Transverse colon (tissue), 4 donors: ENCODE measurements at regions not wholly inside any gene's neighbourhood (a gene's known extent, or its start where the extent isn't known, plus 50 kb on each side); places are given as distances from the start of the nearest gene placed in this dataset.

Experiments used
- DNase-seq: peaks from one replicate; pipeline ENCODE4 v3.0.0-alpha.2; 2019
- H3K27ac ChIP-seq, 4 donors: fragments of 200-600 bp; sonication (generic); 2 replicates each; pipeline ENCODE4 v1.5.1; 2016 to 2018; ENCODE audit warnings: inconsistent platforms in 4 of 4
- H3K27me3 ChIP-seq: fragments of 200-600 bp; sonication (generic); 2 replicates; pipeline ENCODE4 v1.5.1; 2017; ENCODE audit warnings: inconsistent platforms
- H3K36me3 ChIP-seq, 4 donors: fragments of 200-600 bp; sonication (generic); 2 replicates each; pipeline ENCODE4 v1.5.1; 2017 to 2019; ENCODE audit warnings: inconsistent platforms in 4 of 4
- H3K4me1 ChIP-seq, 4 donors: fragments of 200-600 bp; sonication (generic); 2 replicates each; pipeline ENCODE4 v1.5.1; 2017 to 2020; ENCODE audit warnings: inconsistent platforms in 4 of 4
- H3K4me3 ChIP-seq, 4 donors: fragments of 200-600 bp; sonication (generic); 1 replicate in 1 of 4; 2 replicates in 3 of 4; pipeline versions ENCODE4 v1.5.1 to v1.6.1; 2017 to 2019; ENCODE audit warnings: inconsistent platforms in 4 of 4
- H3K9me3 ChIP-seq, 2 donors: fragments of 200-600 bp; sonication (generic); 2 replicates each; pipeline ENCODE4 v1.5.1; 2017 to 2019; ENCODE audit warnings: inconsistent platforms in 2 of 2
- EP300 ChIP-seq: sonication (generic); formaldehyde crosslinking; IDR thresholded peaks from one replicate; pipeline ENCODE4 v1.6.1; 2017; ENCODE audit warnings: antibody characterized with exemption, low read depth
- POLR2A ChIP-seq: fragments of 450-650 bp; IDR thresholded peaks from one replicate; pipeline ENCODE4 v1.6.1; 2016; ENCODE audit warnings: antibody characterized with exemption, mild to moderate bottlenecking, moderate library complexity
- POLR2AphosphoS5 ChIP-seq, 3 donors: sonication (generic); formaldehyde crosslinking; IDR thresholded peaks; one replicate each; pipeline ENCODE4 v1.6.1; 2016; ENCODE audit warnings: antibody characterized with exemption in 3 of 3
- WGBS, 2 donors: methylation state at CpG; one replicate each; pipeline ENCODE4 v1.1.5; 2018; ENCODE audit warnings: low coverage in 1 of 2; 5-methylcytosine and 5-hydroxymethylcytosine counted together
- in situ Hi-C, 4 donors: fragments of 200-750 bp; cut with MboI; loops; one replicate each; pipeline versions ENCODE4 v1.15.0 to v1.15.1; 2017; ENCODE audit warnings: low sequenced_read_pairs in 3 of 4, low pct_ligation_motif_present in 1 of 4, low pct_unique_long_range_greater_than_20kb in 1 of 4
- intact Hi-C: fragments of 100-400 bp; cut with DNase I; formaldehyde crosslinking; loops from one replicate; pipeline ENCODE4 v1.15.1; 2023; ENCODE audit warnings: low total_unique reads
- TF ChIP-seq, protein P1 (sequence below), 5 experiments: fragments of 200-600 bp in 3 of 5; fragments of 450-650 bp in 2 of 5; sonication (generic) in 3 of 5; IDR thresholded peaks; 1 replicate in 2 of 5; 2 replicates in 3 of 5; pipeline ENCODE4 v1.5.1; 2016 to 2017; ENCODE audit warnings: antibody characterized with exemption in 5 of 5, inconsistent platforms in 3 of 5, mild to moderate bottlenecking in 2 of 5, moderate library complexity in 1 of 5

DNA sequence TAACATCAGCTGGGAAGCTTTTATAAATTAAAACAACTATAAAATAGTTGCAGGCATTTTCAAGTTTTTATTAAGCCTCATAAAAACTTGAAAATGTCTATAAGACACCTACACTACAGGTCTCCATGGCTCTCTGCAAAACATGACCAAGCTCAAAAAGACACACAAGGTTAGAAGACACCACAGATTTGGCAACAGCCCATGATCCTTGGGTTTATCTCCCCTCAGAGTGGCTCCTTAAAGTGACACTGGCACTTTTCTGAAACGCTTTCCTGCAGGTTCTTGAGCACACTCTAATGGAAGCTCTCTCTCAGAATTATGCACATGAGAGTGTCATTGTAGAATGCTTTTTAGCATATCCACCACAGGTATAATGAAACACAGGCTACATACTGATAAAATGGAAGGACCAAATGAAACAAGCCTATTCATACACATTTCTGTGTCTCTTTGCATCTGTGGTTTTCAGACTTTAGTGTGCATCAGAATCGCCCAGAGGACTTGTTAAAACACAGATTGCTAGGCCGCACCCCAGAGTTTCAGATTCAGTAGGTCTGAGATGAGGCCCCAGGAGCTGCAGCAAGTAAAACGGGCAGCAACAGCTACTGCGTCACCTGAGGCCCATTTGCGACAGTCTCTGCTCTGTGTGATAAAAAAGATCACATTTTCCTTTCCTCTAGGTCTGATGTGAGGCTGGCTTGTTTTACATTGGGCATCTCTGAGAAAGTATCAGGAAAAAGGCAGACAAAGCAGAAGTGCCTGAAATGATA lies 75.0 kb upstream of the WSB1 start:
- no peaks in the 10 kb centered on the region for H3K36me3 ChIP-seq
- TF ChIP-seq, protein P1, sequence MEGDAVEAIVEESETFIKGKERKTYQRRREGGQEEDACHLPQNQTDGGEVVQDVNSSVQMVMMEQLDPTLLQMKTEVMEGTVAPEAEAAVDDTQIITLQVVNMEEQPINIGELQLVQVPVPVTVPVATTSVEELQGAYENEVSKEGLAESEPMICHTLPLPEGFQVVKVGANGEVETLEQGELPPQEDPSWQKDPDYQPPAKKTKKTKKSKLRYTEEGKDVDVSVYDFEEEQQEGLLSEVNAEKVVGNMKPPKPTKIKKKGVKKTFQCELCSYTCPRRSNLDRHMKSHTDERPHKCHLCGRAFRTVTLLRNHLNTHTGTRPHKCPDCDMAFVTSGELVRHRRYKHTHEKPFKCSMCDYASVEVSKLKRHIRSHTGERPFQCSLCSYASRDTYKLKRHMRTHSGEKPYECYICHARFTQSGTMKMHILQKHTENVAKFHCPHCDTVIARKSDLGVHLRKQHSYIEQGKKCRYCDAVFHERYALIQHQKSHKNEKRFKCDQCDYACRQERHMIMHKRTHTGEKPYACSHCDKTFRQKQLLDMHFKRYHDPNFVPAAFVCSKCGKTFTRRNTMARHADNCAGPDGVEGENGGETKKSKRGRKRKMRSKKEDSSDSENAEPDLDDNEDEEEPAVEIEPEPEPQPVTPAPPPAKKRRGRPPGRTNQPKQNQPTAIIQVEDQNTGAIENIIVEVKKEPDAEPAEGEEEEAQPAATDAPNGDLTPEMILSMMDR (IDR thresholded peaks at IDR 0.05) = no peak
- TF ChIP-seq POLR2AphosphoS5 (IDR thresholded peaks at IDR 0.05) (no peak), POLR2A (no peak), EP300 (no peak)
- no peak overlapping the region for H3K27ac ChIP-seq
- 80 to 81% methylated on average over 6 of the region's 6 CpGs for WGBS, 2 donors
- peaks cover 0 to 4% (median 1%) of the 10 kb centered on the region in 4 donors for H3K4me1 ChIP-seq
- in situ Hi-C loops = no loop called here
- H3K27me3 ChIP-seq = no peaks in the 10 kb centered on the region
- H3K9me3 ChIP-seq = no peaks in the 10 kb centered on the region
- intact Hi-C loops = no loop called here
- H3K4me3 ChIP-seq = no peak overlapping the region
- DNase-seq = peak; percentile 38

DNA sequence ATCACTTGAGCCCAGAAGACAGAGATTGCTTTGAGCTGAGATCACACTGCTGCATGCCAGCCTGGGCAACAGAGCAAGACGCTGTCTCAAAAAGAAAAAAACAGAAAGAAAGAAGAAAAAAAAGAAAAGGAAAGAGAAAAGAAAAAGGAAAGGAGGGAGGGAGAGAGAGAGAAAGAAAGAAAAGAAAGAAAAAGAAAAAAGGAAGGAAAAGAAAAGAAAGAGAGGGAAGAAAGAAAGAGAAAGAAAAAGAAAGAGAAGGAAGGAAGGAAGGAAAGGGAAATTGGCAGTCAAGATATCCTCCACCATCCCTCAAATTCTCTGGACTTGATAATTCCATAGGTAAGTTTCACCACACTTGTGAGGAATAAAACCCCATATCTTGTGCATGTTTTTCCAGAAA lies 71.4 kb upstream of the WSB1 start:
- H3K9me3 ChIP-seq = no peaks in the 10 kb centered on the region
- in situ Hi-C loops = no loop called here
- WGBS, 2 donors = 67 to 88% methylated on average over 1 of the region's 1 CpG
- no peaks in the 10 kb centered on the region for H3K27me3 ChIP-seq
- H3K4me3 ChIP-seq = no peak overlapping the region
- H3K36me3 ChIP-seq = no peaks in the 10 kb centered on the region
- no peak for DNase-seq
- TF ChIP-seq POLR2A = no peak
- no peak for TF ChIP-seq EP300
- TF ChIP-seq, protein P1 (IDR thresholded peaks at IDR 0.05) = no peak
- no peak for TF ChIP-seq POLR2AphosphoS5 (IDR thresholded peaks at IDR 0.05)
- intact Hi-C loops = no loop called here
- no peak overlapping the region for H3K27ac ChIP-seq
- no peaks in the 10 kb centered on the region for H3K4me1 ChIP-seq

DNA sequence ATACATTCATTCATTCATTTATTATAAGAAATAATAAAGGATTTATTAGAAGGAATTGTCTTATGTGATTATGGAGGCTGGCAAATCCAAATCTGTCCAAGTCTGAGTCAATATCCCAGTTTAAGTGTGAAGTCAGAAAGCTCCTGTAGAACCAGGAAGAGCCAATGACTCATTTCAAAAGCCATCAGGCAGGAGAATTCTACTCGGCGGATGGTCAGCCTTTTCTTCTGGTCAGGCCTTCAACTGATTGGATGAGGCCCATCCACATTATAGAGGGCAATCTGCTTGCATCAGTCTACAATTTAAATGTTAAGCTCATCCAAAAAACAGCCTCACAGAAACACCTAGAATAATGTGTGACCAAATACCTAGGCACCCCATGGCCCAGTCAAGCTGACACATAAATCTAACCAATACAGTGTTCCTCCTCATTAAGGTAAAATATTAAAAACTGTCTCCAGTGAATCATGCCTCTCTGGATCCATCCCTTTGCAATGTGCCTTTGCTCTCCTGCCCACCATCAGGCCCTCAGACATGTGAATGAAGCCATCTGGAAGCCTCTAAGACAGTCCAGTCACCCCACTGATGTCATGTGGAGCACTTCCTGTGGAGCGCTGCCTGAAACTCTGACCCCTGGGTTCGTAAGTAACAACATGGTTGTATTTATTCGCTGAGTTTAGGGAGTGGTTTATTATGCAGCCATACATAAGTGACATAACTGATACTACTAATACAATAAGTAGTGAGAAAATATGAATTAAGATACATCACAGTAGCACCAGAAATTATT lies 69.2 kb upstream of the WSB1 start:
- 69 to 90% methylated on average over 2 to 5 of the region's 5 CpGs for WGBS, 2 donors
- no peaks in the 10 kb centered on the region for H3K36me3 ChIP-seq
- intact Hi-C loops (no loop called here), in situ Hi-C loops (loop anchor here in 2 of 4 donors (25.0 kb wide), 2 partner anchors 238 to 388 kb away; partner anchors contain the start of gene KSR1 (in 1 of the 2))
- H3K4me1 ChIP-seq = no peaks in the 10 kb centered on the region
- no peaks in the 10 kb centered on the region for H3K9me3 ChIP-seq
- TF ChIP-seq, protein P1 (IDR thresholded peaks at IDR 0.05) = no peak
- no peak for TF ChIP-seq POLR2AphosphoS5 (IDR thresholded peaks at IDR 0.05)
- no peak for TF ChIP-seq POLR2A
- TF ChIP-seq EP300 = no peak
- H3K27ac ChIP-seq = no peak overlapping the region
- H3K4me3 ChIP-seq = no peak overlapping the region
- H3K27me3 ChIP-seq = no peaks in the 10 kb centered on the region
- DNase-seq = no peak

DNA sequence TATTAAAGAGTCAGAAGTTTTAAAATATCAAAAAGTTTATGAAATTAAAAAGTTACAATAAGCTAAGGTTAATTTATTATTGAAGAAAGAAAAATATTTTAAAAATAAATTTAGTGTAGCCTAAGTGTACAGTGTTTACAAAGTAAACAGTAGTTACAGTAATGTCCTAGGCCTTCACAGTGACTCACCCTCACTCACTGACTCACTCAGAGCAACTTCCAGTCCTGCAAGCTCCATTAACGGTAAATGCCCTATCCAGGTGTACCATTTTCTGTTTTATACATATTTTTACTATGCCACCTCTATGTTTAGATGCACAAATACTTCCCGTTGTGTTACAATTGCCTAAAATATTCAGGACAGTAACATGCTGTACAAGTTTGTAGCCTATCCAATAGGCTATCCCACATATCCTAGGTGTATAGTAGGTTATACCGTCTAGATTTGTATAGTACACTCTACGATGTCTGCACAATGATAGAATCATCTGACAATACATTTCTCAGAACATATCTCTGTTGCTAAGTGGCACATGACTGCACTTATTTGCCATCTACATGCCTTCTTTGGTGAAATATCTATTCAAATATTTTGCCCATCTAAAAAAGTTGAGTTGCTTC lies 67.2 kb upstream of the WSB1 start:
- no peaks in the 10 kb centered on the region for H3K36me3 ChIP-seq
- H3K9me3 ChIP-seq = no peaks in the 10 kb centered on the region
- H3K4me1 ChIP-seq = no peaks in the 10 kb centered on the region
- no peak overlapping the region for H3K27ac ChIP-seq
- no peak overlapping the region for H3K4me3 ChIP-seq
- H3K27me3 ChIP-seq = no peaks in the 10 kb centered on the region
- DNase-seq = no peak
- WGBS, 2 donors = 61 to 84% methylated on average over 4 of the region's 4 CpGs
- in situ Hi-C loops = loop anchor here in 2 of 4 donors (25.0 kb wide), 2 partner anchors 236 to 386 kb away; partner anchors contain the start of gene KSR1 (in 1 of the 2)
- TF ChIP-seq POLR2A (no peak), POLR2AphosphoS5 (IDR thresholded peaks at IDR 0.05) (no peak), EP300 (no peak)
- TF ChIP-seq, protein P1 (IDR thresholded peaks at IDR 0.05) = no peak
- intact Hi-C loops = no loop called here
